ENCODE measurements at regions not wholly inside any gene's neighbourhood (a gene's known extent, or its start where the extent isn't known, plus 50 kb on each side); places are given as distances from the start of the nearest gene placed in this dataset.
"Not testable (repeated sequence)": the region's sequence is repeated elsewhere in the genome, so short reads cannot be mapped to it uniquely, and the experiment has no call there.

DNA sequence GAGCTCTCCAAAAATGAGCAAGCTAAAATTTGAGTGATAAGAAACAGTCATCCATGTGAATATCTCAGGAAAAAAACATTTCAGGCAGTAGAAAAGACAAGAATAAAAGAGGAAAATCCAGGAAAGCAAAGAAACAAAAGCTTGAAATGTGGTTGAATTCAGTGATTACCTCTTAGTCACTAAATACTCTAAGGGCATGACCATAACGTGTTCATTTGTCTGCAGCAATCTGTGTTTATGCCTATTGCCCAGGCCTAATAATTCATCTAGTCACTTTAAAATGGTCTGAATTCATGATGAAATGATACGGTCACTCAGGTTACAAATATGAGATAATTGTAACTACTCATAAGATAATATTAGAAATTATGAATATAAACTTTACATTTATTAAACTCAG lies 837.9 kb downstream of the STPG2 start:
- Histone ChIP-seq H3K9ac (ENCODE audit: low read depth in 2 of 2, low read length in 2 of 2) (no peak overlapping the region), H3K4me3 (no peak overlapping the region), H3K27me3 (no peaks in the 10 kb centered on the region), H3K27ac (no peak overlapping the region), H3K4me1 (no peaks in the 10 kb centered on the region), H3K36me3 (no peaks in the 10 kb centered on the region), H3K9me3 (no peaks in the 10 kb centered on the region)
- intact Hi-C loops (cut with DNase I), result no loop called here
- TF ChIP-seq, protein P1, sequence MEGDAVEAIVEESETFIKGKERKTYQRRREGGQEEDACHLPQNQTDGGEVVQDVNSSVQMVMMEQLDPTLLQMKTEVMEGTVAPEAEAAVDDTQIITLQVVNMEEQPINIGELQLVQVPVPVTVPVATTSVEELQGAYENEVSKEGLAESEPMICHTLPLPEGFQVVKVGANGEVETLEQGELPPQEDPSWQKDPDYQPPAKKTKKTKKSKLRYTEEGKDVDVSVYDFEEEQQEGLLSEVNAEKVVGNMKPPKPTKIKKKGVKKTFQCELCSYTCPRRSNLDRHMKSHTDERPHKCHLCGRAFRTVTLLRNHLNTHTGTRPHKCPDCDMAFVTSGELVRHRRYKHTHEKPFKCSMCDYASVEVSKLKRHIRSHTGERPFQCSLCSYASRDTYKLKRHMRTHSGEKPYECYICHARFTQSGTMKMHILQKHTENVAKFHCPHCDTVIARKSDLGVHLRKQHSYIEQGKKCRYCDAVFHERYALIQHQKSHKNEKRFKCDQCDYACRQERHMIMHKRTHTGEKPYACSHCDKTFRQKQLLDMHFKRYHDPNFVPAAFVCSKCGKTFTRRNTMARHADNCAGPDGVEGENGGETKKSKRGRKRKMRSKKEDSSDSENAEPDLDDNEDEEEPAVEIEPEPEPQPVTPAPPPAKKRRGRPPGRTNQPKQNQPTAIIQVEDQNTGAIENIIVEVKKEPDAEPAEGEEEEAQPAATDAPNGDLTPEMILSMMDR (IDR thresholded peaks at IDR 0.05), result no peak
- DNase-seq, result no peak

DNA sequence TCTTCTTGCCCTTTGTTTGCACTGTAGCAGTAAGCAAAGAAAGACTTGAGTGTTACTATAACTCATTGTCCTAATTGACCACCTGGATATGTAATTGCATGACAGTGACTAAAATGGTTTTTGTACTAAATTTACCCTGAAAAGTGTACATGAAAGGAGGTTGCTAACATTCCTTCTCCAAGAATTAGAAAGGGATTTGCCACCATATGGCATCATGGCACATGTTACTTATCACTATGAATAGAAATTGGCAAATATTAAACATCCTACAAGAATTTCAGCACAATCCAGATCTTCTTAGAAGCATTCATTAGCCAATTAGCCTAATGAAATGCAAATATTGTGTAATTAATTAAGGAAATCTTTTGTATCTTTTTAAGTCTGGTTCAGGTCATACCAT lies 834.2 kb downstream of the STPG2 start:
- H3K36me3 ChIP-seq, result no peaks in the 10 kb centered on the region
- no peak for DNase-seq
- H3K9me3 ChIP-seq, result no peaks in the 10 kb centered on the region
- TF ChIP-seq, protein P1 (IDR thresholded peaks at IDR 0.05), result no peak
- no peak overlapping the region for H3K9ac ChIP-seq (ENCODE audit: low read depth in 2 of 2, low read length in 2 of 2)
- intact Hi-C loops (cut with DNase I), result no loop called here
- no peaks in the 10 kb centered on the region for H3K27me3 ChIP-seq
- no peaks in the 10 kb centered on the region for H3K4me1 ChIP-seq
- H3K4me3 ChIP-seq, result no peak overlapping the region
- H3K27ac ChIP-seq, result no peak overlapping the region

DNA sequence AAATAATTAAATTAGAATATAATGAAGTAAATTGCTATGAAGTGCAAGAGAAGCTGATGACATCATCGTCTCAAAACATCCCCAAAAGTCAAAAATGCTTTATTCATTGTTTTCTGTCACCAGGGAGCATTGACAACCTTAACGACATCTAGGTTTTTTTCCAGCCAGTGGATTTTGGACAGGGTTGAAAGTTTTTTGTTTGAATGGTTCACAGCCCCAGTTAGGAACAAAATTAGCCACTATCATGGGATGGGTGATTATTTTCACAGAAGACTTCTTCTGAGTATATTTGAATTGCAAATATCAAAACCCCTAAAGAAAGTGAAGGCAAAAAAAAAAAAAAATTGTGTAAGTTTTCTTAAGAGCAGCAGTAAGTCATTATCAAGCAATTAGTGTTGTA lies 826.1 kb downstream of the STPG2 start:
- no peak overlapping the region for H3K4me3 ChIP-seq
- no peaks in the 10 kb centered on the region for H3K9me3 ChIP-seq
- intact Hi-C loops (cut with DNase I), result no loop called here

DNA sequence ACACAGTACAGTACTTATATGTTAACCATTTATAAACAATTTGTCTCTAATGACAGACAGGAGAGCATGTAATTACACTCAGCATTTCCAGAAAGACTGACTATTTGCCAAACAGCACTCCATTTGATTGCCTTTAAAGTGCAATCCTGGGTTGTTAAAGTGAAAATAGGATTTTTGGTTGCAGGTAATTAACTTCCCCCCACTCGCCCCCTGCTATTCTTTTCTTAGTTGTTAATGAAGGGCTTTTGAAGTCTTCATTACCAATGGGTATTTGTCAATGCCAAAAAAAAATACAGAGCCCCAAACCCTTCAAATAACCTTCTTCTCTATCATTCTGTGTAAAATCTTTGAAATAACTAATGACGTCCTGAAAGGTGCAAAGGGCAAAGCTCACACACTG lies 825.6 kb downstream of the STPG2 start:
- no peak for DNase-seq
- no peak overlapping the region for H3K9ac ChIP-seq (ENCODE audit: low read depth in 2 of 2, low read length in 2 of 2)
- intact Hi-C loops (cut with DNase I), result no loop called here
- no peaks in the 10 kb centered on the region for H3K36me3 ChIP-seq
- H3K4me1 ChIP-seq, result no peaks in the 10 kb centered on the region
- H3K4me3 ChIP-seq, result no peak overlapping the region
- no peak overlapping the region for H3K27ac ChIP-seq
- no peaks in the 10 kb centered on the region for H3K27me3 ChIP-seq
- H3K9me3 ChIP-seq, result no peaks in the 10 kb centered on the region
- TF ChIP-seq, protein P1 (IDR thresholded peaks at IDR 0.05), result no peak

More for the DNA sequence above, 826.1 kb downstream of the STPG2 start:
- H3K4me1 ChIP-seq, result no peaks in the 10 kb centered on the region
- H3K27ac ChIP-seq, result no peak overlapping the region
- TF ChIP-seq, protein P1 (IDR thresholded peaks at IDR 0.05), result no peak
- no peak overlapping the region for H3K9ac ChIP-seq (ENCODE audit: low read depth in 2 of 2, low read length in 2 of 2)
- no peak for DNase-seq
- H3K36me3 ChIP-seq, result no peaks in the 10 kb centered on the region
- no peaks in the 10 kb centered on the region for H3K27me3 ChIP-seq

DNA sequence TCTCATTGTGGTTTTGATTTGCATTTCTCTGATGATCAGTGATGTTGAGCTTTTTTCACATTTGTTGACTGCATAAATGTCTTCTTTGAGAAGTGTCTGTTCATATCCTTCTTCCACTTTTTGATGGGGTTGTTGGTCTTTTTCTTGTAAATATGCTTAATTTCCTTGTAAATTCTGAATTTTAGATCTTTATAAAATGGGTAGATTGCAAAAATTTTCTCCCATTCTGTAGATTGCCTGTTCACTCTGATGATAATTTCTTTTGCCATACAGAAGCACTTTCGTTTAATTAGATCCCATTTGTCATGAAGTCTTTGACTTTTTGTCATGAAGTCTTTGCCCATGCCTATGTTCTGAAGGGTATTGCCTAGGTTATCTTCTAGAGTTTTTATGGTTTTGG lies 817.5 kb downstream of the STPG2 start:
- intact Hi-C loops (cut with DNase I); DNase-seq; H3K27me3 ChIP-seq; H3K9ac ChIP-seq (ENCODE audit: low read depth in 2 of 2, low read length in 2 of 2); H3K9me3 ChIP-seq; H3K4me3 ChIP-seq; H3K36me3 ChIP-seq; H3K27ac ChIP-seq; H3K4me1 ChIP-seq: not testable (repeated sequence)

DNA sequence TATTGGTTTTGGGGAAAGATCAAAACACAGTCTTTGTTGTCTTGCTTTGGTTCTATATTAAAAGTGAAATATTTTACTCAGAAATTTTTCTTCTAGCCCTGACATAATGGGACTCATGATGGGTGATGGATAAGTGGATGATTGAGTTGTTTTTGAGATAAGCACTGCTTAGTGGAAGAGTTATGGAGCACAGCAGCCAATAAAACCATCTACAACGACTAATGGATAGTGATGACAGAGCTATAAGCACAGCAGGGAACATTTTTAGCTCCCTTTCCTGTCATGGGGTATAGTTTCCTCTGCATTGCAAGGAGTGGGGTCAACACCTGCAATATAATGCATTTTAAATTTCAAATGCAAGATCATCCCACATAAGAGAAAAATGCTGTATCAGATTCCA lies 812.4 kb downstream of the STPG2 start:
- H3K9ac ChIP-seq (ENCODE audit: low read depth in 2 of 2, low read length in 2 of 2), result no peak overlapping the region
- no peaks in the 10 kb centered on the region for H3K36me3 ChIP-seq
- H3K4me1 ChIP-seq, result no peaks in the 10 kb centered on the region
- no peak overlapping the region for H3K27ac ChIP-seq
- intact Hi-C loops (cut with DNase I), result no loop called here
- no peaks in the 10 kb centered on the region for H3K9me3 ChIP-seq
- H3K4me3 ChIP-seq, result no peak overlapping the region
- DNase-seq, result no peak
- TF ChIP-seq, protein P1 (IDR thresholded peaks at IDR 0.05), result no peak
- H3K27me3 ChIP-seq, result no peaks in the 10 kb centered on the region
